CD4-positive, alpha-beta memory T cell (primary cell): ENCODE measurements at regions not wholly inside any gene's neighbourhood (a gene's known extent, or its start where the extent isn't known, plus 50 kb on each side); places are given as distances from the start of the nearest gene placed in this dataset.
A peak's percentile ranks its signal among the peaks of the same experiment; 100 is the strongest.

ENCODE experiments used
- CTCF ChIA-PET: fragments of 350-600 bp; sonication (Branson Sonifier 250); formaldehyde crosslinking; loops from one replicate; lab custom pipeline; 2021; ENCODE audit warnings: inconsistent platforms; ENCODE audit not compliant: partially characterized antibody; lab: Charles Lee
- POLR2A ChIA-PET: fragments of 350-600 bp; sonication (Branson Sonifier 250); formaldehyde crosslinking; loops from one replicate; lab custom pipeline; 2021; ENCODE audit not compliant: partially characterized antibody; lab: Charles Lee
- DNase-seq, 5 donors: peaks; one replicate each; pipeline versions ENCODE4 v3.0.0 to v3.0.0-alpha.2; 2020 to 2022; ENCODE audit warnings: mixed read lengths in 1 of 5
- H3K27ac ChIP-seq: one replicate; pipeline ENCODE4 v1.7.0; 2013; ENCODE audit warnings: low read depth, low read length
- H3K27me3 ChIP-seq: 2 replicates; pipeline ENCODE4 v1.7.0; 2013; ENCODE audit warnings: mild to moderate bottlenecking, low read length, moderate library complexity; ENCODE audit not compliant: insufficient read depth
- H3K36me3 ChIP-seq: 2 replicates; pipeline ENCODE4 v1.7.0; 2013; ENCODE audit warnings: mild to moderate bottlenecking, low read length, moderate library complexity; ENCODE audit not compliant: insufficient read depth
- H3K4me1 ChIP-seq: 2 replicates; pipeline ENCODE4 v1.7.0; 2013; ENCODE audit warnings: mild to moderate bottlenecking, low read length, moderate library complexity; ENCODE audit not compliant: insufficient read depth
- H3K4me3 ChIP-seq, 2 donors: one replicate each; pipeline ENCODE4 v1.7.0; 2013; ENCODE audit warnings: low read length in 2 of 2, mild to moderate bottlenecking in 1 of 2
- H3K9me3 ChIP-seq, 2 donors: one replicate each; pipeline ENCODE4 v1.7.0; 2013; ENCODE audit warnings: low read length in 2 of 2, control low read depth in 1 of 2; ENCODE audit not compliant: control insufficient read depth in 1 of 2
- H3K27ac Mint-ChIP-seq, 7 donors: one replicate each; pipeline ENCODE4 v1.8.0; 2020 to 2021; ENCODE audit warnings: mixed read lengths in 7 of 7, mild to moderate bottlenecking in 6 of 7, inconsistent platforms in 3 of 7, moderate library complexity in 3 of 7
- H3K27me3 Mint-ChIP-seq, 2 donors: one replicate each; pipeline ENCODE4 v1.8.0; 2020 to 2021; ENCODE audit warnings: mixed read lengths in 2 of 2
- H3K36me3 Mint-ChIP-seq, 2 donors: one replicate each; pipeline ENCODE4 v1.8.0; 2020 to 2021; ENCODE audit warnings: mixed read lengths in 2 of 2, inconsistent platforms in 1 of 2, mild to moderate bottlenecking in 1 of 2
- H3K4me1 Mint-ChIP-seq, 4 donors: one replicate each; pipeline ENCODE4 v1.8.0; 2020 to 2021; ENCODE audit warnings: mixed read lengths in 4 of 4, mild to moderate bottlenecking in 1 of 4
- H3K4me3 Mint-ChIP-seq, 8 donors: one replicate each; pipeline ENCODE4 v1.8.0; 2020 to 2021; ENCODE audit warnings: mixed read lengths in 8 of 8, mild to moderate bottlenecking in 7 of 8, moderate library complexity in 6 of 8, inconsistent platforms in 3 of 8
- H3K9me3 Mint-ChIP-seq, 8 donors: one replicate each; pipeline ENCODE4 v1.8.0; 2020 to 2021; ENCODE audit warnings: mixed read lengths in 8 of 8, mild to moderate bottlenecking in 5 of 8, inconsistent platforms in 3 of 8, moderate library complexity in 1 of 8
- intact Hi-C: fragments of 100-400 bp; cut with micrococcal nuclease; formaldehyde crosslinking; loops from one replicate; pipeline ENCODE4 v1.15.1; 2023

DNA sequence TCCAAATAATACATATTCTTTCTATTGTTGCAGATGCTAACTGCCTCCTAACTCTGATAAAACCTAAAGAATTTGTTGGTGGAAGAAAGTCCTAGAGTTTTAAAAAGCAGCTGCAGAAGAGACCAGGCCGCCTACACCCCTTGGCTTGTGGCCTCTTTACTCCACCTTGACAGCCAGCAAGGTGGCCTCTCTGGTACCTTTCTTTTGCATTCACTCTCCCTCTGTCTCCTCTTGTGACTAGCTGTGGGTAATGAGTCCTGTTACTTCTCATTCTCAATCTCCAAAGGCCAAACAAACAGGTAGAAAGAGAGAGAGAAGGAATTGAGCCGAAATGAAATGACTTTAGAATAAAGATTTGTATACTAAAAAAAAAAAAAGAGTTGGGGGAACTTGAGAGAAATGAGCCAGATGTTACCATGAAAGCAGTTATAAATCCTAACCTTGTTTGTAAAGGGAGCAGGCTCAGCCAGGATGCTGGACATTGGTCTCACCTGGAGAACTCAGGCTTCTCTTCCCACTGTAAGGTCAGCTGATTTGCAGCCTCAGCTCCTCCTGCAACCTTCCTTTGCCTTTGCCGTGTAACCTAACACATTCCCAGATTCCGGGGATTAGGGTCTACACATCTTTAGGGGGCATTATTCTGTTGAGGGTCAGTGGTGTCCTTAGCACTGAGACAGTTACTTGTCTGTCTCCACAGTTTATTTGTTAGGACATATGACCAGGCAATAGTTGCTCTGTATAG, 164.1 kb upstream of the IRF2BP2 start:
- Histone ChIP-seq H3K27ac (no peak overlapping the region), H3K36me3 (no peaks in the 10 kb centered on the region), H3K27me3 (peaks cover 11% of the 10 kb centered on the region), H3K4me1 (peaks cover 47% of the 10 kb centered on the region), H3K9me3 (no peaks in the 10 kb centered on the region), H3K4me3 (no peak overlapping the region)
- no peak for DNase-seq
- Mint-ChIP-seq H3K27me3 (no peaks in the 10 kb centered on the region), H3K4me1 (peaks cover 27 to 40% (median 33%) of the 10 kb centered on the region in 4 donors), H3K4me3 (peak overlapping the region in 1 of 8 donors; percentile 45), H3K36me3 (no peaks in the 10 kb centered on the region), H3K27ac (peak overlapping the region in 6 of 7 donors; percentile 26 to 71 (median 40)), H3K9me3 (peaks cover 0 to 7% (median 0%) of the 10 kb centered on the region in 8 donors)
- CTCF ChIA-PET: interaction anchor here (1.2 kb wide), 1 partner anchor 163 kb away, joined by 3 read pairs; no protein-coding TSS in a partner anchor
- intact Hi-C loops: loop anchor here (2.0 to 5.0 kb wide), 4 partner anchors 68 to 308 kb away; no protein-coding TSS in a partner anchor
- POLR2A ChIA-PET: interaction anchor here (1.3 to 8.1 kb wide), 3 partner anchors 14 to 164 kb away, joined by 4 to 65 read pairs (median 17); partner anchors contain the start of gene IRF2BP2

DNA sequence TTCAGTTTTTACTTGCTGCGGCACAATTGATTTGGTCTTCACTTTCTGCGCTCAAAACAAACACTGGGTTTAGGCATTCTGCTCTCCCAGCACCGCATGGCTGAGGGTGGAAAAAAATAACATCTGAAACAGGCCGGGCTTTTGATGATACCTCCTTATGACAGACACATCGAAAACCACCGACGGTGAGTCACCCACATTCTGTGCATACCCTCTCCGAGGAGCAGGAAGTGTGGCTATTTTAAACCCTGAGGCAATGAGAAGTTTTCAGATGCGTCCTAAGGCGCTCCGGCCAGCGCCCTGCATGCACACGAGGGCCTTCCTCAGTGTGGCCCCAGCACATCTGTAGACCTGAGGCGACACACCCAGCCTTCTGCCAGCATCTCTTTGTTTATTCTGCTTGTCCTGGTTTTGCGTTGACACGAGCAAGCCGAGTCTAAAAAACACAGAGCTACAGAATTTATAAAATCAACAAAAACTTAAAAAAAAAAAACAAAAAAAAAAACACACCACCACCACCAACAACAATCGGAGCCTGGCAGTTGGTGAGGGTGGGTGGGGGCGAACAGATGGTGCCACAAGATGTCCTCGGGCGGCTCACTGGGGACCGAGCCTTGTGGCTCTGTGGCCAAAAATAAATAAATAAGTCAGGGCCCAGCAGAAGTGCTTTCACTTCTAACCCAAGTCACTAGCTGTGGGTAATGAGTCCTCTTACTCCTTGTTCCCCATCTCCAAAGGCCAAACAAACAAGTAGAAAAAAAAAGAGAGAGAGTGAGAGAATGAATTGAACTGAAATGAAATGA, 162.6 kb upstream of the IRF2BP2 start:
- Mint-ChIP-seq H3K4me1 (peaks cover 42 to 56% (median 49%) of the 10 kb centered on the region in 4 donors), H3K9me3 (peaks cover 0 to 7% (median 0%) of the 10 kb centered on the region in 8 donors), H3K4me3 (peak overlapping the region; percentile 65 to 89 (median 84)), H3K36me3 (no peaks in the 10 kb centered on the region), H3K27ac (peak overlapping the region; percentile 91 to 99 (median 98)), H3K27me3 (no peaks in the 10 kb centered on the region)
- Histone ChIP-seq H3K36me3 (no peaks in the 10 kb centered on the region), H3K27ac (peak overlapping the region; percentile 58), H3K9me3 (no peaks in the 10 kb centered on the region), H3K4me1 (peaks cover 54% of the 10 kb centered on the region), H3K4me3 (no peak overlapping the region), H3K27me3 (peaks cover 11% of the 10 kb centered on the region)
- intact Hi-C loops: loop anchor here (1.0 to 5.0 kb wide), 7 partner anchors 13 to 310 kb away; no protein-coding TSS in a partner anchor
- ChIA-PET CTCF (interaction anchor here (0.6 to 2.7 kb wide), 4 partner anchors 12 to 174 kb away, joined by 3 to 9 read pairs (median 4); partner anchors contain the start of gene IRF2BP2), POLR2A (interaction anchor here (0.7 to 8.1 kb wide), 17 partner anchors 13 to 334 kb away, joined by 3 to 77 read pairs (median 4); partner anchors contain the start of gene IRF2BP2)
- peak; percentile 81 to 96 (median 82) for DNase-seq

DNA sequence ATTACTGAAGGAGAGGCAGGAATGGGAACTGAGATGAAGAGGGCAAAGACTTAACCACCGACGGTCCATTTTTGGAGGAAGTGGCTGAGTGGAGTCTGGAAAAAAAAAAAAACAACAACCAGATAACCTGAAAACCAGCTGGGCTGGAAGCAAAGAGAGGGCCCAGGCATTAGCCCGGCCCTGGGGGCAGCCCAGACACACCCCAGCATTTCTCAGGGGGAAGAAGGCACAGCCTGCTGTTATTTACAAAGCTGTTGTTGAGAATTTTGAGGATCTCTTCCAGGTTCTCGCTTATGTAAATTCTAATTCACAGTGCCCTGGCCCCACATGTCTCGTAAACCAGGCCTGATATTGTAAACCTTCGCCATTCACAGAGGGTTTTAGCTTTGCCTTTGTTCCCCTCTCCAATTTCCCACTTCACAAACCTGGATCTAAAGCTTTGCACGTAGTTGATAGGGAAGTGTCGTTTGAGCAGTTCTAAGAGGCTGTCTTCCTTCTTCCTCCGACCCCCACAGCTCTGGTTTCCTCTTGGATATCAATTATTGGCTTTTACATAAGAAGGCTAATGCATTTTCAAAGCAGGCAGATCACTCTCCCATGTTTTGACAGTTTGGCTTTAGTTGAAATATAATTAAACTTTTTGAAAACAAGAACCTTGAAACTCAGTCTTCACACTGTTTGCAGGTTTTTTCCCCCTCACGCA, 161.8 kb upstream of the IRF2BP2 start:
- Histone ChIP-seq H3K27me3 (peaks cover 3% of the 10 kb centered on the region), H3K36me3 (no peaks in the 10 kb centered on the region), H3K9me3 (no peaks in the 10 kb centered on the region), H3K4me1 (peaks cover 61% of the 10 kb centered on the region), H3K27ac (peak overlapping the region; percentile 58), H3K4me3 (peak overlapping the region in 1 of 2 donors; percentile 6)
- peak overlapping the region; percentile 91 to 99 (median 98) for H3K27ac Mint-ChIP-seq
- no peak for DNase-seq
- H3K27me3 Mint-ChIP-seq: no peaks in the 10 kb centered on the region
- POLR2A ChIA-PET: interaction anchor here (0.7 to 8.1 kb wide), 18 partner anchors 9 to 335 kb away, joined by 3 to 77 read pairs (median 4); partner anchors contain the start of gene IRF2BP2
- no peaks in the 10 kb centered on the region for H3K36me3 Mint-ChIP-seq
- peaks cover 0 to 7% (median 0%) of the 10 kb centered on the region in 8 donors for H3K9me3 Mint-ChIP-seq
- intact Hi-C loops: loop anchor here (1.0 to 5.0 kb wide), 7 partner anchors 12 to 311 kb away; no protein-coding TSS in a partner anchor
- CTCF ChIA-PET: interaction anchor here (0.9 to 2.7 kb wide), 5 partner anchors 12 to 174 kb away, joined by 3 to 9 read pairs (median 3); partner anchors contain the start of gene IRF2BP2
- peak overlapping the region; percentile 65 to 89 (median 84) for H3K4me3 Mint-ChIP-seq
- H3K4me1 Mint-ChIP-seq: peaks cover 46 to 63% (median 53%) of the 10 kb centered on the region in 4 donors

DNA sequence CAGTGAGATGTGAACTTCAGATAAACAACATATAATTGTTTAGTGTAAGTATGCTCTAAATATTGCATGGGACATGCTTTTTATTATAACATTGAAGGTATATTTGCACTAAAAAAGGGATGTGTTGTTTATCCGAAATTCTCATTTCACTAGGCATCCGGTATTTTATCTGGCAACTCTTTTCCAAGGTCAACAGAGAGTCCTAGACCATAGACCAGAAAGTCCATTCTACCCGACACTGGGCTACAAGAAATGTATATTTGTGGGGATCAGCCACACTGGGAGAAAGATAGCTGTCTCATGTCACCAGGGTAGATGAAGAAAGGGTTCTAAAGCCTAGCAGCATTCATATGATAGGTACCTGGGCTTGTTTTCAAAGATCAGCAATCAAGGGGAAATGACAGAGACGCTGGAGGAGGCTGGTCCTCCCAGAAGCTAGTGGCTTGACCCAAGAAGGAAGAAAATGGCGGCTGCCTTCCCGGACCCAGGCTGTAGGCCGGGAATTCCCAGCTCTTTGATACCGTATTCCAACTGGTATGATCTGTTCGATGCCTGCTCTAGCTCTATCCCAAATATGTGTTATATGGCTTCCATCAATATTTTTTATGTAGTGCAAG, 161.1 kb upstream of the IRF2BP2 start:
- ChIA-PET POLR2A (interaction anchor here (0.8 to 8.1 kb wide), 15 partner anchors 8 to 241 kb away, joined by 3 to 77 read pairs (median 6); partner anchors contain the start of gene IRF2BP2), CTCF (interaction anchor here (0.9 to 2.7 kb wide), 8 partner anchors 9 to 313 kb away, joined by 3 to 9 read pairs (median 4); partner anchors contain the start of gene IRF2BP2)
- Mint-ChIP-seq H3K4me1 (peaks cover 46 to 65% (median 54%) of the 10 kb centered on the region in 4 donors), H3K9me3 (peaks cover 0 to 7% (median 0%) of the 10 kb centered on the region in 8 donors), H3K36me3 (no peaks in the 10 kb centered on the region), H3K27me3 (no peaks in the 10 kb centered on the region), H3K27ac (peak overlapping the region; percentile 84 to 99 (median 98)), H3K4me3 (peak overlapping the region in 4 of 8 donors; percentile 30 to 54 (median 42))
- H3K36me3 ChIP-seq: no peaks in the 10 kb centered on the region
- H3K4me1 ChIP-seq: peaks cover 62% of the 10 kb centered on the region
- intact Hi-C loops: loop anchor here (5.0 kb wide), 3 partner anchors 71 to 311 kb away; no protein-coding TSS in a partner anchor
- H3K27ac ChIP-seq: peak overlapping the region; percentile 58
- DNase-seq: no peak
- H3K9me3 ChIP-seq: no peaks in the 10 kb centered on the region
- no peaks in the 10 kb centered on the region for H3K27me3 ChIP-seq
- no peak overlapping the region for H3K4me3 ChIP-seq

DNA sequence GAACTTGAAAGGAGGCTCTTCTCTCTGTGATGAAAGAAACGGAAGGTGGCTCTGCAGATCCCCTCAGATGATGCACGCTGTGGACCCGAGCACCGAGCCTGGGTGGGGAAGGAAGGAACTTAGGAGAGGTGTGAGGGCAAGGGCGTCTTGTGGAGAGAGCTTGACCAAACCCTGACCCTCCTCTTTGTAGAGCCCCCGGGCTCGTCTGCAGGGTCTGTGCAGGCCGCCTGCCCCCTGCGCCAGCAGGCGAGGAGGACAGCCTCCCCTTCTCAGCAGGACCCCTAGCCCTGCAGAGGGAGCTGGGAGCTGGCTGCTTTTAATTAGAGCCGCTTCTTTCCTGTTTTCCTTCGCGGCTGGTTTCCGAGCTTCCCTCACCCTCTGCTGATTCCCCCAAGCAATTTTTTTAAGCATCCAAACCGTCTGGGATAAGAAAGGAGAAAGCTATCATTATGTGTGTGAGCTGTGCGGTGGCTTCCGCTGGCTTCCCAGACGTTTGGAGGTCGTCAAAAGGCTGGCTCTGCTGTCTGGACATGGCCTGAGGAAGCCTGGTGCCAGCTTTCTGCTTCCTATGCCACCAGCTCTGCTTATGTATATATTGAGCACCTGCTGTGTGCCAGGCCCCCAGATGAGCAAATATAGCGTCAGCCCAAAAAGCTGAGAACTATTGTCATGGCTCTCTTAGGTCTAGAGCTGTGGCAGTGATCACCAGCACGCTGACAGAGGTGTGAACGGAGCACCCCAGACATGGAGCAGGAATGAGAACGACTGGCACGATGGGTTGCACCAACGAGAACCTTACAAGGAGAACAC, 160.2 kb upstream of the IRF2BP2 start:
- no peaks in the 10 kb centered on the region for H3K27me3 Mint-ChIP-seq
- Histone ChIP-seq H3K4me3 (no peak overlapping the region), H3K9me3 (no peaks in the 10 kb centered on the region), H3K27ac (no peak overlapping the region), H3K4me1 (peaks cover 62% of the 10 kb centered on the region), H3K36me3 (no peaks in the 10 kb centered on the region), H3K27me3 (no peaks in the 10 kb centered on the region)
- POLR2A ChIA-PET: interaction anchor here (0.7 to 8.1 kb wide), 8 partner anchors 10 to 241 kb away, joined by 3 to 77 read pairs (median 6); partner anchors contain the start of gene IRF2BP2
- peaks cover 0 to 3% (median 0%) of the 10 kb centered on the region in 8 donors for H3K9me3 Mint-ChIP-seq
- CTCF ChIA-PET: interaction anchor here (1.0 to 2.7 kb wide), 5 partner anchors 9 to 313 kb away, joined by 4 to 9 read pairs (median 4); partner anchors contain the start of gene IRF2BP2
- no peaks in the 10 kb centered on the region for H3K36me3 Mint-ChIP-seq
- H3K27ac Mint-ChIP-seq: peak overlapping the region in 5 of 7 donors; percentile 30 to 98 (median 95)
- intact Hi-C loops: loop anchor here (5.0 kb wide), 3 partner anchors 72 to 312 kb away; no protein-coding TSS in a partner anchor
- peaks cover 46 to 65% (median 57%) of the 10 kb centered on the region in 4 donors for H3K4me1 Mint-ChIP-seq
- no peak for DNase-seq
- peak overlapping the region in 4 of 8 donors; percentile 8 to 63 (median 36) for H3K4me3 Mint-ChIP-seq
